C4-2B (cell line): ENCODE measurements at regions not wholly inside any gene's neighbourhood (a gene's known extent, or its start where the extent isn't known, plus 50 kb on each side); places are given as distances from the start of the nearest gene placed in this dataset.

ENCODE experiments used
- ZFX ChIP-seq: fragments of 450-650 bp; IDR thresholded peaks from 2 replicates; pipeline ENCODE4 v1.6.1; 2017
- TF ChIP-seq, protein P1 (sequence below): fragments of 450-650 bp; conservative IDR thresholded peaks from 2 replicates; pipeline ENCODE4 v1.5.1; 2017; ENCODE audit warnings: mild to moderate bottlenecking

DNA sequence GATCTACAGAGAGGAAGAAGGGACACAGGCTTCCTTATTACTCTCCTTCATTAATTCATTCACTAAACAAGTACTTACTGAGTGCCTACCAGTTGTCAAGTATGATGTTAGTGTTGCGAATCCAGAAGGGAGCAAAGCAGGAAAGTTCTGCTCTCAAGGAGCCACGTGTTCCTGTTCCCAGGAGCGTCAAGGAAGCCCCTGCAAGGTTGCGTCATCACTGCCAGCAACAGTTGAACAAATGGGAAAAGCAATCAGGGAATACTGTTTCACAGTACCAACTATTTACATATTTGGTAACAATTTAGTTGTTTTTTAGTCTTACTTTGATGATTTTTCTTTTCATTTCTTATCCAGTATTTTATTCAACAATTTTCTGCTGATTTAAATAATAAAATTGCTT, 310.0 kb downstream of the FOXA2 start:
- TF ChIP-seq, protein P1, sequence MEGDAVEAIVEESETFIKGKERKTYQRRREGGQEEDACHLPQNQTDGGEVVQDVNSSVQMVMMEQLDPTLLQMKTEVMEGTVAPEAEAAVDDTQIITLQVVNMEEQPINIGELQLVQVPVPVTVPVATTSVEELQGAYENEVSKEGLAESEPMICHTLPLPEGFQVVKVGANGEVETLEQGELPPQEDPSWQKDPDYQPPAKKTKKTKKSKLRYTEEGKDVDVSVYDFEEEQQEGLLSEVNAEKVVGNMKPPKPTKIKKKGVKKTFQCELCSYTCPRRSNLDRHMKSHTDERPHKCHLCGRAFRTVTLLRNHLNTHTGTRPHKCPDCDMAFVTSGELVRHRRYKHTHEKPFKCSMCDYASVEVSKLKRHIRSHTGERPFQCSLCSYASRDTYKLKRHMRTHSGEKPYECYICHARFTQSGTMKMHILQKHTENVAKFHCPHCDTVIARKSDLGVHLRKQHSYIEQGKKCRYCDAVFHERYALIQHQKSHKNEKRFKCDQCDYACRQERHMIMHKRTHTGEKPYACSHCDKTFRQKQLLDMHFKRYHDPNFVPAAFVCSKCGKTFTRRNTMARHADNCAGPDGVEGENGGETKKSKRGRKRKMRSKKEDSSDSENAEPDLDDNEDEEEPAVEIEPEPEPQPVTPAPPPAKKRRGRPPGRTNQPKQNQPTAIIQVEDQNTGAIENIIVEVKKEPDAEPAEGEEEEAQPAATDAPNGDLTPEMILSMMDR = no peak
- no peak for TF ChIP-seq ZFX
